G401.6 (cell line): ENCODE measurements at regions not wholly inside any gene's neighbourhood (a gene's known extent, or its start where the extent isn't known, plus 50 kb on each side); places are given as distances from the start of the nearest gene placed in this dataset.
"Not testable (repeated sequence)": the region's sequence is repeated elsewhere in the genome, so short reads cannot be mapped to it uniquely, and the experiment has no call there.

Source experiments
- FAIRE-seq: peaks from 2 replicates; lab custom pipeline; 2012; peaks lifted over from hg19 to GRCh38; lab: Jason Lieb, UNC

DNA sequence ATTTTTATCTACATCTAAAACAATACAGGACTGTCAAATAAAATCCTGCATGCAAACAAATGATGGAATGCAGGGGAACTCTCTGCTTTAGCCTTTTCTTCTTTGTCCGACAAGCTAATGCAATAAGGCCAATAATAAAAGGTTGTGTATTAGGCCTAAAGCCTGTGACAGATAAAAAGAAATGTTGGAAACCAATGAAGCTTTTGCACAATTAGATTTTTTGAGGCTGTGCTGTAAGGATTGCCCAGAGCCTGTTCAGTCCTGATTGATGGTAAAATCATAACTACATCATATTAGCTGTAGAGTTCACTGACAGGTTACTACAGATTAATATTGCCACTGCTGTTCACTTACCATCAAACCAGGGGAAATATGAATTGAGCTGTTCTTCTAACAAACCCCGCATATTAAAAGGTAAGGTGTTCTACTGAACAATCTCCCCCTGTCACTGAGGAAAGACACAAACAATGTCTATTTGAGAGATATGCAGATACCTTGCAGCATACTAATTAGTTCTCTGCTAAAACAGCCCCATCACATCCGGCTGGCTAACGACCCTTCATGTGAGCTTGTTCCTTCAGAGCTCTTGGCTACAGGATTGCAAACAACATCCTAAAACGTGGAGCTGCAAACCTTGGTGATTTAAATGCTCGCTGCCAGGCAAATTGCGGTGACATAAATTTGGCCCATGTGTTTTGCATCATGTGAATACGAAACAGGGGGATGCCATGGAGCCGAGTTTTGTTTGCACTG is 305.4 kb downstream of the MTX2 start:
- no peak for FAIRE-seq

GRCh38 chr2:176575237-176575744 is 306.0 kb downstream of the MTX2 start:
- no peak for FAIRE-seq

DNA sequence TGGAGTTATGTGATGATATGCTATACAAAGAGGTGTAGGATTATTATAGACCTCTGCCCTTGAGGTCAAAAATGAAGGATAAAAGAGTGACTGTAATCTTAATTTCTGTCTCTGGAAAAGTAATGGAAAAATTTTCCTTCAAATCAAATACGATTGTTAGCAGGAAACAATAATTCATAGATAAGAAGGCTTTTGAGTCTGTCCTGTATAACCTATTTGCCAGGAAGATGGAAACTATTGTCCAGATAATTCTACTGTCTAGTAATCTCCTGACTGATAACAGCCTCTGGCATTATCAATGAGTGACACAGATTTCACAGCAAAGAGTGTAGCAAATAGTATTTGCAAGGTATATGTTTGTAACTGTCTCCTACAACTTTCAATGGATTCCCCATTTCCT is 307.8 kb downstream of the MTX2 start:
- no peak for FAIRE-seq

DNA sequence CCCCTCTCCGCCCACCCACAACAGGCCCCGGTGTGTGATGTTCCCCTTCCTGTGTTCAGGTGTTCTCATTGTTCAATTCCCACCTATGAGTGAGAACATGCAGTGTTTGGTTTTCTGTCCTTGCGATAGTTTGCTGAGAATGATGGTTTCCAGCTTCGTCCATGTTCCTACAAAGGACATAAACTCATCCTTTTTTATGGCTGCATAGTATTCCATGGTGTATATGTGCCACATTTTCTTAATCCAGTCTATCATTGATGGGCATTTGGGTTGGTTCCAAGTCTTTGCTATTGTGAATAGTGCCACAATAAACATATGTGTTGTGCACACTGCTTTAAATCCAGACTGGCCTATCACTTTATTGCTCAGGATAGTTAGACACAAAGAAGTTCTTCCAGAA is 309.1 kb downstream of the MTX2 start:
- FAIRE-seq, result not testable (repeated sequence)

GRCh38 chr2:176579608-176580007 is 310.4 kb downstream of the MTX2 start:
- FAIRE-seq, result no peak

GRCh38 chr2:176581557-176582165 is 312.4 kb downstream of the MTX2 start:
- no peak for FAIRE-seq

- FAIRE-seq, result no peak
Measured at GRCh38 chr2:176582176-176582575, 312.9 kb downstream of the MTX2 start.

GRCh38 chr2:176582990-176583481 is 313.8 kb downstream of the MTX2 start:
- FAIRE-seq, result no peak

DNA sequence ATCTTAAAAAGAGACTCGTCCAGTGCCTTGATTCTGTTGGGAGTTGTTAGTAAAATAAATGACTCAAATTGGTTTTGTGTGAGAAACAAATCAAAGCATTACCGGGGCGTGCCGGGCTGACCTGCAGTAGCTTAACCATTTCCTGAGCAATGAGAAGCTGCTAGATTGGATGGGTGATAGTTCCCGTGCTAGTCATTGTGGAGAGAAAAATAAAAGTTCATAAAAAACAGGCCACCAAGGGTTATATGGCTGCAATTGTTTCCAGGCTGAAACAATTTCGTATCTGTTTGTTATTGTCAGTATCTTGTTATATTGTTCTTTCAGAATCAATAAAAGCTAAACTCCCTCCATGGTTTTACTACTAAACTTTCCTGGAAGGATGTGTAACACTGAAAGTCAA is 314.4 kb downstream of the MTX2 start:
- no peak for FAIRE-seq

- FAIRE-seq, result no peak
Measured at GRCh38 chr2:176584333-176584732, 315.1 kb downstream of the MTX2 start.

DNA sequence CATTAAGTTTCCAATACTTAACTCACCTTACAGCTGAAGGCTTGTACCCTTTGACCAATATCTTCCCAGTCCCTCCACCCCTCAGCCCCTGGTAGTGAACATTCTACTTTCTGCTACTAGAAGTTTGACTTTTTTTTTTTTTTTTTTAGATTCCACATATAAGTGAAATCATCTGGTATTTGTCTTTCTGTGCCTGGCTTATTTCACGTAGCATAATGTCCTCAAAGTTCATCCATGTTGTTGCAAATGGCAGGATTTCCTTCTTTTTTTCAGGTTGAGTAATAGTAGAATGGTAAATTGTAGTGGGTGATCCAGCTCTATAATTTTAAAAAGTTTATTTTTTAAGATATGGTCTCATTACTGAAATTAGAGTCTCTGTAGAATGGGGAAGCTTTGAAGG is 316.0 kb downstream of the MTX2 start:
- FAIRE-seq, result no peak

GRCh38 chr2:176585791-176586190 is 316.5 kb downstream of the MTX2 start:
- FAIRE-seq, result no peak

DNA sequence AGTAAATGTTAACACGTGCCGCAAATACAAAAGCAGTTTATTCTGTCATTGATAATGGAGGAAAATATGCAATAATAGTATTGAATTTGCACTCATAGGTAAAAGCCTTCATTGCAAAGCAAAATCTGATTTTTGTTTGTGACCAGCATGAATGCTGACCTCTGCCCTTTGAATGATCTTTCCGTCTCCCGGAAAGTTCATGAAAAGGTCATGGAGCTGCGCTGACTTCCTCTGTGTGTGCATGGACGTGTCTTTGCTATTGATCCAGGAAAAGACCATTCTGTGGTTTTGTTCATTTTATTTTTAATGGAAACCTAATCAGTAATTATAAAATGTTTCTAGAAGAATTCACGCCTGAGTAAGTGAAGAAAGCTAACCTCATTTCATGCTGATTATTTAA is 320.0 kb downstream of the MTX2 start:
- FAIRE-seq, result no peak

GRCh38 chr2:176589825-176590440 is 320.7 kb downstream of the MTX2 start:
- no peak for FAIRE-seq

DNA sequence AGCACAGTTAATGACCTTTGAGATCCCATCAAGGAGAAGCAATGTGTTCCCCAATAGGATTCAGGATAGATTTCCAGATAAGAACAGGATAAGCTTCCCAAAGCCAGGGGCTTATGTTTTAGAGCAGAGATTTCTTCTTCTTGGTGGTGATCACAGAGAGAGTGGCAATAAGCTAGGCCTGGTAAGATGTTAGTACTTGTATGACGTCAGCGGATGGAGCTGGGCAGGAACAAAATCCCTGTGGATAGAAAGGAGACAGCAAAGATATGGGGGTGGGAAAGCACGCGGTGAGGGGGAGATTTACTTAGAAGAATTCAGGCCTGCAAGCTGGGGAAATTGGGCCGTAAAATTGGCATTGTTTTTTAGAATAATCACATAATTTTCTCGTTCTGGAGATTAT is 323.0 kb downstream of the MTX2 start:
- no peak for FAIRE-seq

GRCh38 chr2:176595986-176596385 is 326.7 kb downstream of the MTX2 start:
- FAIRE-seq, result no peak

GRCh38 chr2:176597916-176598315 is 328.7 kb downstream of the MTX2 start:
- no peak for FAIRE-seq

- FAIRE-seq, result no peak
Measured at GRCh38 chr2:176598351-176598750, 329.1 kb downstream of the MTX2 start.

GRCh38 chr2:176599796-176600485 is 330.7 kb downstream of the MTX2 start:
- FAIRE-seq, result no peak

DNA sequence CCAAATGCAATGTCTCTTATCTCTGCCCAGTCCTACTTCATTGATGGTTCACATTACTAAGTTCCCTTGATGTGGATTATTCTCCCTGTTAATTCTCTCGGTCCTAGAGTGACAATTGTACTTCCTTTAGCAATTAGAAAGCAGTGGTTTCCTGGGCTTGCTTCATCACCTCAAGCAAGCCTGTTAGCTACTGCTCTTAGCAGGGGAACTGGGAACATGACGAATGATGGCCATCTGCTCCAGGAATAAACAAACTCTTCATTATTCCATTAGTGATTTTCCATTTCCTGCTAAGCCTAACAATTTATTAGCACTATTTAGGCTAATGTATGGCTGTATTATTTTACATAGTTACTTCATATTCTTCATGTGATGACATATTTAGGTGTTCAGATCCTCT is 331.8 kb downstream of the MTX2 start:
- no peak for FAIRE-seq

DNA sequence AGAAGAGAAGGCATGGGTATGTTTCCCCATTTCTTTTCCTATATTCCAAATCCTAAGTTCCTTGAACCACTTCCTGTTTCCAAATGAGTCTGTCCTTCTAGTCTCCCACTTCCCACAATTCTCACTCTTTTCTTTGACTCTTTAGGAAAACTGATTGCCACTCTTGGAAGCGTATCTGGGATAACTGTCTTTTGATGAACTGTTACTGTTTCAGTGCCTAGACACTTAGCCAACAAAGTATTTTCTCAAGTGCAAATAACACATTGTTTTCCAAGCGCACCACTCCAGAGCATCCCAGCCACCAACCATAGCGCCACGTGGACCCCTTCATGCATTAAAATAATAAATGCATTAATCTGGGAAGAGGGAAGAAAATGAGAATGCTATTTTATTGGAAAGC is 342.8 kb downstream of the MTX2 start:
- FAIRE-seq, result no peak

DNA sequence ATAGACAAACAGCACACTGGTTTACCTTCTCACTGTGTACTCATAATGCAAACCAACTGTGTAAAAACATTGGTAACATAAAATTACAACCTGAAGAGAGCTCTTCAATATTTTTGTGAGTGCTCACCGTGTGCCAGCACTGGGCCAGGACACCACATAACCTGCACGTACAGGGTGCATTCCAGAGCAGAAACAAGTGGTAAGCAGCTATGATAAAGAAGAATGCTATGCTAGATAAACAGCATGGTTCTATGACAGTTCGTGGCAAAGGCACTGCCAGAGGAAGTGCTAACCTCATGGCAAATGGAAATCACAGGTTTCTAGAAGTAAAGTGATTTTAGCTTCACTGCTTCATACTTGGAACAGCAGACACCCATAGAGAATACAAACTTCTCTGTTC is 343.5 kb downstream of the MTX2 start:
- no peak for FAIRE-seq
